Body of pancreas (tissue), 4 donors: ENCODE measurements at regions not wholly inside any gene's neighbourhood (a gene's known extent, or its start where the extent isn't known, plus 50 kb on each side); places are given as distances from the start of the nearest gene placed in this dataset.

Source experiments
- CTCF ChIP-seq, 7 experiments: fragments of 450-650 bp in 4 of 7; fragments of 200-600 bp in 3 of 7; sonication (generic) in 3 of 7; IDR thresholded peaks; one replicate each; pipeline ENCODE4 v1.5.1; 2016 to 2019; ENCODE audit warnings: antibody characterized with exemption in 7 of 7
- POLR2A ChIP-seq, 3 donors: fragments of 450-650 bp; IDR thresholded peaks; one replicate each; pipeline ENCODE4 v1.6.1; 2016; ENCODE audit warnings: antibody characterized with exemption in 3 of 3, mild to moderate bottlenecking in 2 of 3

- no peak for TF ChIP-seq POLR2A (IDR thresholded peaks at IDR 0.05)
- no peak for TF ChIP-seq CTCF (IDR thresholded peaks at IDR 0.05)
These were observed 141.3 kb downstream of the IRX1 start for GRCh38 chr5:3736926-3737325.
